ENCODE measurements at regions not wholly inside any gene's neighbourhood (a gene's known extent, or its start where the extent isn't known, plus 50 kb on each side); places are given as distances from the start of the nearest gene placed in this dataset.

DNA sequence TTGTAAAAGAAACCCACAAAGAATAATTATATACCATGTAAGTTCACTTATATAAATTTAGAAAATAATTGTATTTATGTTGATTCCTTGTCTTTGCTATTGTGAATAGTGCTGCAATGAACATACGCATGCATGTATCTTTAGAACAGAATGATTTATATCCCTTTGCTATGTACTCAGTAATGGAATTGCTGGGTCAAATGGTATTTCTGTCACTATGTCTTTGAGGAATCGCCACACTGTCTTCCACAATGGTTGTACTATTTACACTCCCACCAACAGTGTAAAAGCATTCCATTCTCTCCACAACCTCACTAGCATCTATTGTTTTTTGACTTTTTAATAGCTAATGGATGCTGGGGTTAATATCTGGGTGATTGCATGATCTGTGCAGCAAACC lies 149.4 kb upstream of the CNTN3 start:
- H3K27me3 ChIP-seq (ENCODE audit: control insufficient read depth, insufficient read depth, low read length), result no peaks in the 10 kb centered on the region
- H3K9me3 ChIP-seq (ENCODE audit: control insufficient read depth in 2 of 3, insufficient read depth in 1 of 3, low read length in 3 of 3), result no peaks in the 10 kb centered on the region
- H3K27ac ChIP-seq (ENCODE audit: low read depth in 2 of 2, low read length in 2 of 2), result no peak overlapping the region
- no peak overlapping the region for H3K4me3 ChIP-seq (ENCODE audit: low read length in 3 of 3)
- no peaks in the 10 kb centered on the region for H3K4me1 ChIP-seq (ENCODE audit: control insufficient read depth in 2 of 3, insufficient read depth in 2 of 3, low read depth in 1 of 3, low read length in 3 of 3)
- H3K36me3 ChIP-seq (ENCODE audit: control insufficient read depth in 2 of 3, insufficient read depth in 3 of 3, low read length in 3 of 3), result no peaks in the 10 kb centered on the region
- intact Hi-C loops (cut with DNase I), result no loop called here
- no peak for DNase-seq
- no peak overlapping the region for H3K9ac ChIP-seq (ENCODE audit: low read length in 3 of 3)
- no peak for FAIRE-seq
- TF ChIP-seq, protein P1, sequence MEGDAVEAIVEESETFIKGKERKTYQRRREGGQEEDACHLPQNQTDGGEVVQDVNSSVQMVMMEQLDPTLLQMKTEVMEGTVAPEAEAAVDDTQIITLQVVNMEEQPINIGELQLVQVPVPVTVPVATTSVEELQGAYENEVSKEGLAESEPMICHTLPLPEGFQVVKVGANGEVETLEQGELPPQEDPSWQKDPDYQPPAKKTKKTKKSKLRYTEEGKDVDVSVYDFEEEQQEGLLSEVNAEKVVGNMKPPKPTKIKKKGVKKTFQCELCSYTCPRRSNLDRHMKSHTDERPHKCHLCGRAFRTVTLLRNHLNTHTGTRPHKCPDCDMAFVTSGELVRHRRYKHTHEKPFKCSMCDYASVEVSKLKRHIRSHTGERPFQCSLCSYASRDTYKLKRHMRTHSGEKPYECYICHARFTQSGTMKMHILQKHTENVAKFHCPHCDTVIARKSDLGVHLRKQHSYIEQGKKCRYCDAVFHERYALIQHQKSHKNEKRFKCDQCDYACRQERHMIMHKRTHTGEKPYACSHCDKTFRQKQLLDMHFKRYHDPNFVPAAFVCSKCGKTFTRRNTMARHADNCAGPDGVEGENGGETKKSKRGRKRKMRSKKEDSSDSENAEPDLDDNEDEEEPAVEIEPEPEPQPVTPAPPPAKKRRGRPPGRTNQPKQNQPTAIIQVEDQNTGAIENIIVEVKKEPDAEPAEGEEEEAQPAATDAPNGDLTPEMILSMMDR (IDR thresholded peaks at IDR 0.05; ENCODE audit: borderline replicate concordance, extremely low read depth, insufficient read depth), result no peak

DNA sequence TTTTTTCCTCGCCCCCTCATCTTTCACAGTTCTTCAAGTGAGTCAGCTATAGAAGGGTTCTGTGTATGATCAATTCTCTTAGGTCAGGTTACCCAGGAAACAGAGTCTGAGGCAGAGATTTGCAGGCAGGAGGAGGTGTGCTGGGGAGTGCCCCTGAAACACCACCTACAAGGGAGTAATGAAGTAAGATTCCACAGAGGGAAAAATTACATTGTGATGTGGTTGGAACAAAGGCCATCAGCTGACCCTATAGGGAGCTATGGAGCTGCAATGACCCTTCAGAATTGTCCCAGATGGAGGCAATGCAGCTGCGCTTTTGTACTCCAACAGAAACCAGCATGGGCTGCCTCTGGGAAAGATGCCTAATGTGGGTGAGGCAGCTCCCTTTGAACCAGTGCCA lies 142.2 kb upstream of the CNTN3 start:
- H3K9ac ChIP-seq (ENCODE audit: low read length in 3 of 3), result no peak overlapping the region
- DNase-seq, result no peak
- no peaks in the 10 kb centered on the region for H3K36me3 ChIP-seq (ENCODE audit: control insufficient read depth in 2 of 3, insufficient read depth in 3 of 3, low read length in 3 of 3)
- no peak for FAIRE-seq
- H3K27me3 ChIP-seq (ENCODE audit: control insufficient read depth, insufficient read depth, low read length), result no peaks in the 10 kb centered on the region
- intact Hi-C loops (cut with DNase I), result no loop called here
- no peak overlapping the region for H3K4me3 ChIP-seq (ENCODE audit: low read length in 3 of 3)
- no peaks in the 10 kb centered on the region for H3K4me1 ChIP-seq (ENCODE audit: control insufficient read depth in 2 of 3, insufficient read depth in 2 of 3, low read depth in 1 of 3, low read length in 3 of 3)
- TF ChIP-seq, protein P1 (IDR thresholded peaks at IDR 0.05; ENCODE audit: borderline replicate concordance, extremely low read depth, insufficient read depth), result no peak
- H3K9me3 ChIP-seq (ENCODE audit: control insufficient read depth in 2 of 3, insufficient read depth in 1 of 3, low read length in 3 of 3), result no peaks in the 10 kb centered on the region
- H3K27ac ChIP-seq (ENCODE audit: low read depth in 2 of 2, low read length in 2 of 2), result no peak overlapping the region

DNA sequence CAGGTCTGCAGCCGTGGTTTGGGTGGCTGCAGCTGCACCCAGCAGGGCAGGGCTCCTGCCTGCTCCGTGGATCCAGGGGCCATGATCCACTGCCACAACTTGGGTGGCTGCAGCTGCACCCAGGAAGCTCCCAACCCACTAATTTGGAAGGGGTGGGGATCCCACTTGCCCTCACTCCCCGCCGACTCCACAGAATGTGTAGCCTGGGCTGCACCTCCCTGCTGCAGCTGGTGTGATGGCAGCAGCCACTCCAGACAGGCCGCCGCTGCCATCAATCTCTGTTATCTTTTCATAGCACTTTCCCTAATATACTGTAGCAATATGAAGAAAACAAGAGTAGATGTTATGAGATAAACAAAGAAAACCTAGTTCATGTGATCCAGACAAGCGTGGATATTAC lies 137.8 kb upstream of the CNTN3 start:
- H3K27me3 ChIP-seq (ENCODE audit: control insufficient read depth, insufficient read depth, low read length), result no peaks in the 10 kb centered on the region
- no peaks in the 10 kb centered on the region for H3K9me3 ChIP-seq (ENCODE audit: control insufficient read depth in 2 of 3, insufficient read depth in 1 of 3, low read length in 3 of 3)
- no peak overlapping the region for H3K9ac ChIP-seq (ENCODE audit: low read length in 3 of 3)
- no peaks in the 10 kb centered on the region for H3K36me3 ChIP-seq (ENCODE audit: control insufficient read depth in 2 of 3, insufficient read depth in 3 of 3, low read length in 3 of 3)
- H3K4me1 ChIP-seq (ENCODE audit: control insufficient read depth in 2 of 3, insufficient read depth in 2 of 3, low read depth in 1 of 3, low read length in 3 of 3), result no peaks in the 10 kb centered on the region
- intact Hi-C loops (cut with DNase I), result no loop called here
- TF ChIP-seq, protein P1 (IDR thresholded peaks at IDR 0.05; ENCODE audit: borderline replicate concordance, extremely low read depth, insufficient read depth), result no peak
- no peak overlapping the region for H3K27ac ChIP-seq (ENCODE audit: low read depth in 2 of 2, low read length in 2 of 2)
- no peak overlapping the region for H3K4me3 ChIP-seq (ENCODE audit: low read length in 3 of 3)
- no peak for DNase-seq
- FAIRE-seq, result no peak

DNA sequence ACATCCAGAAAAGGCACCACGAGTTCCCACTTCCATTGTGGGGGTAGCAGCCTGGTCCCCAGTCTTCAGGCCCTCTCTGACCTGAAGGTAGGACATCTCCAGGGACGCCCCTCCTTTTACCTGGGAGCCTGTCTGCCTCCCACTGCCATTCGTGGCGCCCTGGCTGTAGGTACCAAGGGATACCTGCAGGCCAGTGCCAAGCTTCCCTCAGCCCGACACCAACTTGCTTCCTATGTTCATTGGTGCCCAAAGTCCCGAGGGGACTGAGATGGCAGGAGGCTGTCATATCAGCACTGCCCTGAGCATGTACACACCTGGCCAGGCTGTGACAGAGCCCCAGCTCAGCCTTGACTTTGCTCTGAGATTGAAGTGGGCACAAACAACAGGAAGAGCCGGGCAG lies 137.3 kb upstream of the CNTN3 start:
- H3K27me3 ChIP-seq (ENCODE audit: control insufficient read depth, insufficient read depth, low read length), result no peaks in the 10 kb centered on the region
- TF ChIP-seq, protein P1 (IDR thresholded peaks at IDR 0.05; ENCODE audit: borderline replicate concordance, extremely low read depth, insufficient read depth), result no peak
- no peak for FAIRE-seq
- no peaks in the 10 kb centered on the region for H3K36me3 ChIP-seq (ENCODE audit: control insufficient read depth in 2 of 3, insufficient read depth in 3 of 3, low read length in 3 of 3)
- intact Hi-C loops (cut with DNase I), result no loop called here
- no peak overlapping the region for H3K4me3 ChIP-seq (ENCODE audit: low read length in 3 of 3)
- no peaks in the 10 kb centered on the region for H3K4me1 ChIP-seq (ENCODE audit: control insufficient read depth in 2 of 3, insufficient read depth in 2 of 3, low read depth in 1 of 3, low read length in 3 of 3)
- no peak overlapping the region for H3K9ac ChIP-seq (ENCODE audit: low read length in 3 of 3)
- no peak for DNase-seq
- no peak overlapping the region for H3K27ac ChIP-seq (ENCODE audit: low read depth in 2 of 2, low read length in 2 of 2)
- H3K9me3 ChIP-seq (ENCODE audit: control insufficient read depth in 2 of 3, insufficient read depth in 1 of 3, low read length in 3 of 3), result no peaks in the 10 kb centered on the region
